Epithelial cell of esophagus (primary cell): ENCODE measurements at regions not wholly inside any gene's neighbourhood (a gene's known extent, or its start where the extent isn't known, plus 50 kb on each side); places are given as distances from the start of the nearest gene placed in this dataset.
"Not testable (repeated sequence)": the region's sequence is repeated elsewhere in the genome, so short reads cannot be mapped to it uniquely, and the experiment has no call there.

Experiments
- DNase-seq: peaks from one replicate; pipeline ENCODE4 v3.0.0; 2010; ENCODE audit warnings: low read depth
- H3K4me3 ChIP-seq: 2 replicates; pipeline ENCODE4 v1.5.1; 2011; ENCODE audit warnings: mild to moderate bottlenecking, low read length, control low read depth
- TF ChIP-seq, protein P1 (sequence below): IDR thresholded peaks from 2 replicates; pipeline ENCODE4 v1.5.1; 2011; ENCODE audit warnings: low read depth, mild to moderate bottlenecking, low read length, control low read depth, inconsistent platforms; ENCODE audit not compliant: insufficient read depth; ENCODE audit errors: missing control alignments

DNA sequence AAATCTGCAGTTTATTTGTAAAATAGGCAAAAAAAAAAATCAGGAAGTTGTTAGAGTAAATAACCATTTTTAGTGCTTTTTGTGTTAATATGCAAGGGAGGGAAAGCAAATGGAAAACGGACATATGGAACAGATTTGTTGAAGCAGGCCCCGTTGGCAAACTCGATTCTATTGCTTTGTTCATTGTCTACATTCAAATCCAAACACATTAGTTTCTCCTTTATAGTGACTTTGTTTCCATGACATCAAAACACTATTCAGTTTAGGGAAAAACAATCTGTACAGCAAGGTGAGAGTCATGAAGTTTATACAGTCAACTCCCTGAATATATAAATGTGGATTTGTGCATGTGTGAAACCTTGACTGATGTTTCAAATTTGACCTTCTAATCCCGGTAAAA is 142.2 kb downstream of the FAM47A start:
- TF ChIP-seq, protein P1, sequence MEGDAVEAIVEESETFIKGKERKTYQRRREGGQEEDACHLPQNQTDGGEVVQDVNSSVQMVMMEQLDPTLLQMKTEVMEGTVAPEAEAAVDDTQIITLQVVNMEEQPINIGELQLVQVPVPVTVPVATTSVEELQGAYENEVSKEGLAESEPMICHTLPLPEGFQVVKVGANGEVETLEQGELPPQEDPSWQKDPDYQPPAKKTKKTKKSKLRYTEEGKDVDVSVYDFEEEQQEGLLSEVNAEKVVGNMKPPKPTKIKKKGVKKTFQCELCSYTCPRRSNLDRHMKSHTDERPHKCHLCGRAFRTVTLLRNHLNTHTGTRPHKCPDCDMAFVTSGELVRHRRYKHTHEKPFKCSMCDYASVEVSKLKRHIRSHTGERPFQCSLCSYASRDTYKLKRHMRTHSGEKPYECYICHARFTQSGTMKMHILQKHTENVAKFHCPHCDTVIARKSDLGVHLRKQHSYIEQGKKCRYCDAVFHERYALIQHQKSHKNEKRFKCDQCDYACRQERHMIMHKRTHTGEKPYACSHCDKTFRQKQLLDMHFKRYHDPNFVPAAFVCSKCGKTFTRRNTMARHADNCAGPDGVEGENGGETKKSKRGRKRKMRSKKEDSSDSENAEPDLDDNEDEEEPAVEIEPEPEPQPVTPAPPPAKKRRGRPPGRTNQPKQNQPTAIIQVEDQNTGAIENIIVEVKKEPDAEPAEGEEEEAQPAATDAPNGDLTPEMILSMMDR: no peak
- DNase-seq: no peak
- no peak overlapping the region for H3K4me3 ChIP-seq

DNA sequence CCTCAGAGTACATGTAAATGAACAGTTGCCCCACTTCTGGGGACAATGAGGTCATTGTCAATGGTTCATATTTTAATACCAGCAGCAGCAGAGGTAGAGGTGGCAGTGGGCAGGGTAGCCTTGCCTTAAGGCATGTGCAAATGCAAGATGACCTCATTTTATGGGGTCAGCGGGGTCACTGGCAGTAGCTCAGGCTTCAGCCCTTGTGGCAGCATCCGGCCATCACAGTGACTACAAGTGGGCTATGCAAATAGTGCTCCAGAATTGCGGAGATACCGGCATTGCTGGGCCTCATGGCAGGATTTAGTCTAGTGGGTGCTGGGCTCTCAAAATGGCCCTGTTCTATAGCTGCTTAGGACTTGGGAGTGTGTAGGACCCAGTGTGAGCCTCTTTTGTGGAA is 144.7 kb downstream of the FAM47A start:
- TF ChIP-seq, protein P1: no peak
- no peak for DNase-seq
- no peak overlapping the region for H3K4me3 ChIP-seq

DNA sequence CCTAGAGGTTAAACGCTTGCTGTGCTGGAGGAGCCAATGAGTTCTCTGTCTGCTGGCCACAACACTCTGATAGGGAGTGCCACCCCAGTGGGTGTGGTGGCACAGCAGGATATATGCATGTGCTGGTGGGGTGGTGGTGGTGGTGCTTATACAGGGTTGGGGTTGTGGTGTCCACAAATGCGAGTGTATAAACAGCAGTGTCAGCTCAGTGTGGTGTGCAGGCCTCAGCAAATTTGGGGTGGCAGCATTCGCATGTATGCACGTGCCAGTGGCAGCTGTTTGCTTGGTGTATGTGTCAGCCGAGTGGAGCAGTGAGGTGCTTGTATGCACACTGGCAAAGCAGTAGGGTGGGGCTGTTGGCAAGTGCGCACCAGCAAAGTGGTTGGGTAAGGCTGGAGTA is 157.4 kb downstream of the FAM47A start:
- TF ChIP-seq, protein P1: no peak

DNA sequence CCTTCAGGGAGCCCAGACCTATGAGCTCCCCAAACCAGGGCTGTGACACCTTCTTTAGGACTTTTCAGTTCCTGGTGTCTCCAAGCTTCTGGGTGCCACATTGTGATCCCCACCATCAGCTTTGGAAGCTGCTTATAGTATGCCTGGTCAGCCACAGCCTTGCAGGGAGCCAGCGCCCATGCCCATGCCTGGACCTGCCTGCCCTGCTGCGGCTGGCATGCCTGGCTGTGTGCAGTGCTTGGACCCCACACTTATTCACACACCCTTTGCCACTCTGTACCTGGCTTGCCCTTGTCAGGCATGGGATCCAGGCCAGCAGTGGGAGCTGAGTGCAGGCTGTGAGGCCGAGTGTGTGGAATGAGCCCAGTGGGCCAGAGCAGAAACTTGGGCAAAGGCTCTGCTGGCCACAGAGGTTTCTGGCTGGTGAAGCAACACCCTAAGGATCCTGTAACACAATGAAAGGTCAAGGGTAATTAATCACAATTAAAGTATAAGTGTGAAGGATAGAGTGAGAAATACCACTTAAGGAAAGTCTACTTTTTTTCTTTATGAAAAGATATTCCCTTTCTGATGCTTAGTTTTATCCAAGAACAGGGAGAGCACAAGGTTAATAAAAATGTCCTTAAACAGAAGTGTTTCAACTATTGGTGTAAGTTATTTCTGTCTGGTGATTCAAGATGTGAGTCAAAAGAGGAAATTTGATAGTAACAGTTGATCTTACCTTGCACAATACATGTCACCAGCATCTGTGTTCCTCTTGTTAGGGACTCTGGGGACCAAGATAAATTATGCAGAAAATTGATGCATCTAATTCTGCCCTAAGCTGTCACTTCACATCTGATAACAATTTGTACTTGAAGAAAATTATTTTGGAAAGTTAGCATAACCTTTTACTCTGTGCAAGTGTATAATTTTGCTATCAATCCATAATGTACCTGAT is 161.8 kb downstream of the FAM47A start:
- H3K4me3 ChIP-seq: no peak overlapping the region
- TF ChIP-seq, protein P1: no peak
- peak; percentile 0 for DNase-seq

More for the DNA sequence above, 157.4 kb downstream of the FAM47A start:
- DNase-seq: no peak
- no peak overlapping the region for H3K4me3 ChIP-seq

DNA sequence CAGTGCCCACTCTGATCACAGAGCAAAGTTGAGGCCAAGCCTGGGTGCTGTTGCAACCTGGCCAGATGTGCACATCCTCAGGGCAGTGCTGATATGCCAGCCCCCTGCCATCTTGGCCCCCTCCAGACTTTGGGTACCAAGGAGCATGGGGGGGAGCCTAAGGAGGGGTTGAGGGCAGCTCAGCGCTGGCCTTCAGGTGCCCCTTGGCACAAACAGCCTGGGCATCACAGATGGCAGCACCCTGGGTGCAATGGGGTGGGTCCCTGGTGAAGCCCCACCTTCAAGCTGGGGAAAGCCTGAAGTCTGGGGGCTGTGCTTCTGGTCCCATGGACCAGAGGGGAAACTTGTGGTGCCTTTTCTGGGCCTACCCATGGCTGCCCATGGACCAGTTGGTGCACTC is 163.0 kb downstream of the FAM47A start:
- no peak overlapping the region for H3K4me3 ChIP-seq
- TF ChIP-seq, protein P1: no peak
- no peak for DNase-seq

DNA sequence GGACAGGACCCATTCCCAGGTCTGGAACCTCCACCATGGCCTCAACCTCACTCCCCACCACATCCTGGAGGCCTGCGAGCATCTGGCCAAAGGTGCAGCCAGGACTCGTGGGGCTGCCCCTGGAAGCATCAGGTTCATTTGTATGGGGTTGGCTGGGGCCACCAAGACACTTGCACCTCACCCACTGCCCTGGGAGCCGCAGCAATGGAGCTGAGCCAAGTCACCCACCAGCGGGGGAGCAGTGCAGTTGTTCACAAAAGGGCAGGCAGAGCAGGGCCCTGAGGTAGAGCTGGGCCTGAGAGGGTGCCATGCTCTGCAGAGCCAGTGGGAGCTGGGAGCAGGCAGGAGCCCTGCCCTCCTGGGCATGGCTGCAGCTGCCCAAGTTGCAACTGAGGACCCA is 163.5 kb downstream of the FAM47A start:
- no peak for DNase-seq
- H3K4me3 ChIP-seq: no peak overlapping the region
- TF ChIP-seq, protein P1: no peak

DNA sequence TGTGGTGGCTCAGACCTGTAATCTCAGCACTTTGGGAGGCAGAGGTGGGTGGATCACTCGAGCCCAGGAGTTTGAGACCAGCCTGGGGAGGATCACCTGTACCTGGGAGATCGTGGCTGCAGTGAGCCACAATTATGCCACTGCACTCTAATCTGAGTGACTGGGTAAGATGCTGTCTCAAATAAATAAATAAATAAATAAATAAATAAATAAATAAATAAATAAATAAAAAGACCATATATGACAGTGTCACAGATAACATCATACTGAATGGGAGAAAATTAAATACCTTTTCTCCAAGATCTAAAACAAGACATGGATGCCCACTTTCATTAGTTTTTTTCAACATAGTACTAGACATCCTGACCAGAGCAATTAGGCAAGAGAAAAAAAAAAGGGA is 182.8 kb downstream of the FAM47A start:
- TF ChIP-seq, protein P1: no peak
- no peak for DNase-seq
- no peak overlapping the region for H3K4me3 ChIP-seq

DNA sequence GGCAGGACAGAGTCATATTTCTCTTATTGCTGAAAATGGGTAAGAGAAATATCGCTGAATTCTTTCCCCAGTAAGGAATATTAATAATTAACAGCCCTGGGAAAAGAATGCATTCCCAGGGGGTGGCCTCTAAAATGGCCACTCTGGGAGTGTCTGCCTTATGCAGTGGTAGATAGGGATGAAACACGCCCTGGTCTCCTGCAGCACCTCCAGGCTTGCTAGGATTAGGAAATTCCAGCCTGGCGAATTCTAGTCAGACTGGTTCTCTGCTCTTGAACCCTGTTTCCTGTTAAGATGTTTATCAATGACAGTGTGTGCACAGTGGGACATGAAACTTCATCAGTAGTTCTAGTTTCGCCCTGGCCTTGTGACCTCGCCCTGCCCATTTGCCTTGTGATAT is 205.9 kb downstream of the FAM47A start:
- not testable (repeated sequence) for DNase-seq, H3K4me3 ChIP-seq
